ENCODE measurements at regions not wholly inside any gene's neighbourhood (a gene's known extent, or its start where the extent isn't known, plus 50 kb on each side); places are given as distances from the start of the nearest gene placed in this dataset.

- Mint-ChIP-seq H3K4me3 (peak overlapping the region; percentile 53), H3K36me3 (ENCODE audit: low read depth) (peaks cover 25% of the 10 kb centered on the region), H3K27ac (peak overlapping the region; percentile 37; the same call in 1 of the 2 replicates), H3K9me3 (no peaks in the 10 kb centered on the region), H3K27me3 (ENCODE audit: insufficient read depth) (peaks cover 2% of the 10 kb centered on the region), H3K4me1 (ENCODE audit: low read depth) (peaks cover 82% of the 10 kb centered on the region)
- TF ChIP-seq, protein P1, sequence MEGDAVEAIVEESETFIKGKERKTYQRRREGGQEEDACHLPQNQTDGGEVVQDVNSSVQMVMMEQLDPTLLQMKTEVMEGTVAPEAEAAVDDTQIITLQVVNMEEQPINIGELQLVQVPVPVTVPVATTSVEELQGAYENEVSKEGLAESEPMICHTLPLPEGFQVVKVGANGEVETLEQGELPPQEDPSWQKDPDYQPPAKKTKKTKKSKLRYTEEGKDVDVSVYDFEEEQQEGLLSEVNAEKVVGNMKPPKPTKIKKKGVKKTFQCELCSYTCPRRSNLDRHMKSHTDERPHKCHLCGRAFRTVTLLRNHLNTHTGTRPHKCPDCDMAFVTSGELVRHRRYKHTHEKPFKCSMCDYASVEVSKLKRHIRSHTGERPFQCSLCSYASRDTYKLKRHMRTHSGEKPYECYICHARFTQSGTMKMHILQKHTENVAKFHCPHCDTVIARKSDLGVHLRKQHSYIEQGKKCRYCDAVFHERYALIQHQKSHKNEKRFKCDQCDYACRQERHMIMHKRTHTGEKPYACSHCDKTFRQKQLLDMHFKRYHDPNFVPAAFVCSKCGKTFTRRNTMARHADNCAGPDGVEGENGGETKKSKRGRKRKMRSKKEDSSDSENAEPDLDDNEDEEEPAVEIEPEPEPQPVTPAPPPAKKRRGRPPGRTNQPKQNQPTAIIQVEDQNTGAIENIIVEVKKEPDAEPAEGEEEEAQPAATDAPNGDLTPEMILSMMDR (IDR thresholded peaks at IDR 0.05) = no peak
- no peak for DNase-seq
These were observed 254.0 kb upstream of the IL12A start for GRCh38 chr3:159734681-159735080.

GRCh38 chr3:159739166-159739565, 249.5 kb upstream of the IL12A start:
- DNase-seq = no peak
- H3K9me3 Mint-ChIP-seq = no peaks in the 10 kb centered on the region
- no peak overlapping the region for H3K4me3 Mint-ChIP-seq
- H3K27ac Mint-ChIP-seq = no peak overlapping the region
- peaks cover 43% of the 10 kb centered on the region for H3K36me3 Mint-ChIP-seq (ENCODE audit: low read depth)
- peaks cover 57% of the 10 kb centered on the region for H3K4me1 Mint-ChIP-seq (ENCODE audit: low read depth)
- H3K27me3 Mint-ChIP-seq (ENCODE audit: insufficient read depth) = no peaks in the 10 kb centered on the region; the same call in 1 of the 2 replicates
- TF ChIP-seq, protein P1 (IDR thresholded peaks at IDR 0.05) = no peak

DNA sequence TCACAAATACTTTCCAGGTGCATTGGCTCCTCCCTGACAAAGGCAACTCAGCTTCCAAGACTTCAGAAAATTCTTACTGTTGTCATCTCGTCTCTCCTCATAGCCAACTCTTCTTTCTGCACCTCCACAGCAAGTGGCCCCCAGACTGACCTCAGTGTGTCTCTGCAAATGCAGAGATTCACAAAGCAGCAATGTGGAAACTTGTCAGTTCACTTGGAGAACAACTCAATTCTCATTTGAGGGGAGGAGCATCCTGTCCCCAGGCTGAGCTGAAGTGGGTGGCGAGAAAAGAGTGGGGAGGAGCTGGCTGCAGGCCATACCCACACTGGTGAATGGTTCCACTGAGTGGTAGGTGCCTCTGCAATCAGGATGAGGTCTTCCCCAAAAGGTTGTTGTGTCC, 248.7 kb upstream of the IL12A start:
- Mint-ChIP-seq H3K9me3 (no peaks in the 10 kb centered on the region), H3K4me1 (ENCODE audit: low read depth) (peaks cover 49% of the 10 kb centered on the region), H3K27me3 (ENCODE audit: insufficient read depth) (no peaks in the 10 kb centered on the region), H3K4me3 (no peak overlapping the region), H3K27ac (no peak overlapping the region), H3K36me3 (ENCODE audit: low read depth) (peaks cover 38% of the 10 kb centered on the region)
- DNase-seq = no peak
- TF ChIP-seq, protein P1 (IDR thresholded peaks at IDR 0.05) = no peak

DNA sequence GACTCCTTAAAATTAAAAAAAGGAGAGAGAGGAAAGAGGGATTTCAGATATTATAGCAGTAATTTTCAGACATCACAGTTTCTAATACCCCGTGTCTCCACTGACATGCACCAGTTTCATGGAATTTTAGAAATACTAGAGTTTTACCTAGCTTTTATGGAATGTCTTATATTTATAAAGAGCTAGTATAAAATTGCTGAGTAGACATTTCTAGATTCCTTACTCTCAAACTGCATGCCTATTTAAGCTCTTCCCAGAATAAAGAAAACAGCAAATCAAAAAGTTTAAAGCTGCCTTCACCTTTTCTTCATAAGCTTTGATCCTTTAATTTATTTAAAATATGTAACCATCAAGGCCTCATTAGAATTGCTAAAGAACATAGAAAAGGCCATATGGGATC, 247.4 kb upstream of the IL12A start:
- Mint-ChIP-seq H3K4me1 (ENCODE audit: low read depth) (peaks cover 38% of the 10 kb centered on the region), H3K27me3 (ENCODE audit: insufficient read depth) (no peaks in the 10 kb centered on the region; the same call in 1 of the 2 replicates), H3K9me3 (no peaks in the 10 kb centered on the region), H3K27ac (no peak overlapping the region), H3K36me3 (ENCODE audit: low read depth) (peaks cover 31% of the 10 kb centered on the region), H3K4me3 (no peak overlapping the region)
- DNase-seq = no peak
- TF ChIP-seq, protein P1 (IDR thresholded peaks at IDR 0.05) = no peak

DNA sequence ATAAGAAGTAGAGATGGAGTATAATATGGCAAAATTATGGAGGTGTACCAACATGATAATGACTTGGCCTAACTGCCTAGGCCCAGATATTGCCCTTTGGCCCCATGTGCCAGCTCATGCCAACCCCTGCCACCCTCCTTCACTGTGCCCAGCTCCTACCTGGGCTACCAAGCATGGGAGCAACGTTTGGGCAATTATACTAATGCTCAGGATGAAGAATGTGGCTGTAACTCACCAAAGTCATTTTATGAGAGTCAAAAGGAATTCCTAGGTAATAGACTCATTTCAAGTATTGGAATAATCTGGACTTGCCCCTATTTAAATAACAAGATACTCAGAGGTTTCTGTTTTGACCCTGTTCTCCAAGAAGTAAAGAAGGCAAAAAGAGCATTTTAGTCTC, 240.2 kb upstream of the IL12A start:
- Mint-ChIP-seq H3K4me3 (0 out of 2 replicates have a peak overlapping the region, but pooled peaks have one; percentile 23), H3K36me3 (ENCODE audit: low read depth) (peaks cover 8% of the 10 kb centered on the region), H3K4me1 (ENCODE audit: low read depth) (peaks cover 44% of the 10 kb centered on the region), H3K27me3 (ENCODE audit: insufficient read depth) (no peaks in the 10 kb centered on the region; the same call in 1 of the 2 replicates), H3K9me3 (no peaks in the 10 kb centered on the region), H3K27ac (peak overlapping the region; percentile 63)
- no peak for DNase-seq
- TF ChIP-seq, protein P1 (IDR thresholded peaks at IDR 0.05) = no peak

DNA sequence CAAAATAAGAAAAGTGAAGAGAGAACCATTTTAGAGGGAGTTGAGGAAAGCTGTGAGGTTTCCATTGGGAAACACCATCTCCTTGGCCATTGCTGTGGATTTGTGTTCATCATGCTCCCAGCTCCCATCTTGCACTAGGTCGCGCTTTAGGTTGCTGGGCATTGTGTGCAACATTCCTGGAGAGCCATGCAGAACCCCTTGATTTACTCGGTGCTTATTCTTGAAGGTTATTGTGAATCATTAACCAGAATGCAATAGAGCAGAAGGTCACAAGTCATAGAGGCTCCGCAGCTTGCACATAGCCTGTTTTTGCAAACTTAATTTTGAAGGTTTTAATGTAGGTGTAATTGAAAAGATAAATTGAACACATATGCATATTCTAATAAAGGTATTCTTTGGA, 239.2 kb upstream of the IL12A start:
- H3K4me3 Mint-ChIP-seq = no peak overlapping the region
- peaks cover 14% of the 10 kb centered on the region for H3K36me3 Mint-ChIP-seq (ENCODE audit: low read depth)
- DNase-seq = no peak
- TF ChIP-seq, protein P1 (IDR thresholded peaks at IDR 0.05) = no peak
- H3K4me1 Mint-ChIP-seq (ENCODE audit: low read depth) = peaks cover 50% of the 10 kb centered on the region
- H3K9me3 Mint-ChIP-seq = no peaks in the 10 kb centered on the region
- H3K27me3 Mint-ChIP-seq (ENCODE audit: insufficient read depth) = no peaks in the 10 kb centered on the region; the same call in 1 of the 2 replicates
- H3K27ac Mint-ChIP-seq = no peak overlapping the region

Data from HFFc6 (cell line).